ENCODE measurements at regions not wholly inside any gene's neighbourhood (a gene's known extent, or its start where the extent isn't known, plus 50 kb on each side); places are given as distances from the start of the nearest gene placed in this dataset.
A peak's percentile ranks its signal among the peaks of the same experiment; 100 is the strongest.

DNA sequence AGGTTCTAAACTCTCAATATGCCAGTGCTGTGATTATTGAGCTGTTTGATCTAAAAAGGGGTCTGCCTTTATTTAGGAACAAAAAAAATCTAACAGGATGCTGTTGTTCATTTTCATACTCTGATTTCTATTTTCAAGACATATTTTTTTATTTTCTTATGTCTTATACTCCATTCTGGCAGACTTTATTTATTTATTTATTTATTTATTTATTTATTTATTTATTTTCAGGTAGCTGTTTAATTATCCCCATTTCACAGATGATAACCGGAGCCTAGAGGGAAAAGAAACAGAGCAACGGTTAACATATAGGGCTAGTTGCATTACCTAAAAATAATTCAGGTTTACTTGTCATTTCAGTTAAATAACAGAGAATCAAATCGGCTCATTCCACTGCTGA is 174.4 kb downstream of the CENPF start (continued):
- no peak for TF ChIP-seq USF2 (IDR thresholded peaks at IDR 0.05; ENCODE audit: borderline replicate concordance, low read depth, low read length)

DNA sequence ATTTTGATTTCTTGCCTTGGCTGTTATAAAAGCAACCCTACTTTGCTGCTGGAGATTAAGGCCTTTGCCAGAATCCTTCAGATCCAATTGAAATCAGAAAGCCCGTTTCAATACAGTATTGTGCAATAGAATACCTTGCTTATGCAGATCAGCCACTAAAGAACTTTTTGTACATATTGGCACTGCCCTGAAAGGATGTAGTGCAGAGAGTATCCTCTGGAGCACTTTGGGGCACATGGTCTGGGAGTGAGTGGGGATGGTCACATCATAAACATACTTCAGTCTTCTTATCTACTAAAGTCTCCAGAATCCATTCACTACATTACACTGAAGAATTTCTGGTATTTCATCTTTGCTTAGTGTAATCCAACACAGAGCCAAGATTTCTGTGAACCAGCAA is 189.0 kb downstream of the CENPF start:
- Histone ChIP-seq H3K27me3 (ENCODE audit: insufficient read depth) (no peaks in the 10 kb centered on the region), H3K36me3 (replicated peaks in 1 of 2; ENCODE audit: control insufficient read depth in 1 of 2, insufficient read depth in 2 of 2, low read length in 1 of 2) (no peaks in the 10 kb centered on the region), H3K9me3 (no peaks in the 10 kb centered on the region), H2AFZ (ENCODE audit: low read depth) (no peak overlapping the region), H3K79me2 (ENCODE audit: insufficient read depth) (no peaks in the 10 kb centered on the region), H3K9ac (no peak overlapping the region), H3K9me2 (no peaks in the 10 kb centered on the region), H3K27ac (ENCODE audit: low read depth in 2 of 2, low read length in 1 of 2) (no peak overlapping the region; a peak in 1 of 4 replicates), H3K4me3 (ENCODE audit: low read depth in 2 of 2, low read length in 1 of 2) (no peak overlapping the region), H4K20me1 (ENCODE audit: insufficient read depth) (no peaks in the 10 kb centered on the region), H3K4me2 (no peak overlapping the region), H3K4me1 (ENCODE audit: control insufficient read depth in 1 of 2, insufficient read depth in 2 of 2, low read depth in 1 of 2, low read length in 1 of 2) (no peaks in the 10 kb centered on the region), H3F3A (replicated peaks; ENCODE audit: insufficient read depth) (no peaks in the 10 kb centered on the region)
- 20% methylated on average over 1 of the region's 1 CpG for WGBS (ENCODE audit: low lambda C conversion rate)
- TF ChIP-seq TCF12 (IDR thresholded peaks at IDR 0.05) (0 out of 2 replicates have a peak, but pooled peaks have one; percentile 9), EZH2phosphoT487 (IDR thresholded peaks at IDR 0.05; ENCODE audit: borderline replicate concordance, low read depth) (no peak)
- CTCF ChIA-PET: no interaction called here
- POLR2A ChIA-PET: no interaction called here
- no peak for DNase-seq

DNA sequence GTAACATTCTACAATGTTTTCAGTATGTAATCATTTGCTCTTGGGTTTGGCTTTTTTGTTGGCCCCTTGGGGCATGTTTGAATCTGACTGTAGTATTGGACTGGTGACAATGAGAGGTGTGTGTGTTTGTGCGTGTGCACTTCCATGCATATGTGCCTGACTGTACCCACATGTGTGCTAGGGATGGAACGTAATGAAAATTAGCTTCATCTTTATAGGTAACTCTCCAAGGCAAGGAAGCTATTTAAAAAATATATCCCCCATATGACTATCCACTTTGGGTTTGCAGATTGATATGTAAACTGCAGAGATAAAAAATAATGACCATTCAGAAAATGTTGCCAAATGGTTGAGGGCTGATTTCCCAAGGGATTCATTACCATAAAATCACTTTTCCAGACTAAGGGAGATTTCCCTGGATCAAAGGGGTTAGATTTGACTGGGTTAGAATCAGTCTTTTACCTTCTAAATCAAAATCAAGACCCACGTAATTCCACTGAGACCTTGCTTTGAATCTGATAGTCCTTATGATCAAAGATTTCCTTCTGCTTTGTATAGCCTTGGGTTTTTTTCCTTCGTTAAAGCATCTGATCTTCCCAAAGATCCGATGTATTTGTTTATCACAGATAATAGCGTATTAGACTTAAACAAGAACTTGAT is 189.7 kb downstream of the CENPF start:
- H4K20me1 ChIP-seq (ENCODE audit: insufficient read depth): no peaks in the 10 kb centered on the region
- H3K36me3 ChIP-seq (replicated peaks in 1 of 2; ENCODE audit: control insufficient read depth in 1 of 2, insufficient read depth in 2 of 2, low read length in 1 of 2): no peaks in the 10 kb centered on the region
- H3K9ac ChIP-seq: no peak overlapping the region
- H3K4me3 ChIP-seq (ENCODE audit: low read depth in 2 of 2, low read length in 1 of 2): no peak overlapping the region
- H3K27ac ChIP-seq (ENCODE audit: low read depth in 2 of 2, low read length in 1 of 2): no peak overlapping the region
- TF ChIP-seq JUND (IDR thresholded peaks at IDR 0.05) (no peak), MAX (IDR thresholded peaks at IDR 0.05; ENCODE audit: low read depth) (no peak), MEF2A (IDR thresholded peaks at IDR 0.05; ENCODE audit: borderline replicate concordance, low read depth) (no peak)
- H2AFZ ChIP-seq (ENCODE audit: low read depth): no peak overlapping the region
- H3K9me2 ChIP-seq: no peaks in the 10 kb centered on the region
- H3K4me2 ChIP-seq: no peak overlapping the region
- no peaks in the 10 kb centered on the region for H3K9me3 ChIP-seq
- ChIA-PET POLR2A (no interaction called here), CTCF (no interaction called here)
- no peaks in the 10 kb centered on the region for H3K27me3 ChIP-seq (ENCODE audit: insufficient read depth)
- no peaks in the 10 kb centered on the region for H3K4me1 ChIP-seq (ENCODE audit: control insufficient read depth in 1 of 2, insufficient read depth in 2 of 2, low read depth in 1 of 2, low read length in 1 of 2)
- H3K79me2 ChIP-seq (ENCODE audit: insufficient read depth): no peaks in the 10 kb centered on the region
- no peak for DNase-seq
- H3F3A ChIP-seq (replicated peaks; ENCODE audit: insufficient read depth): no peaks in the 10 kb centered on the region
- 33% methylated on average over 6 of the region's 6 CpGs for WGBS (ENCODE audit: low lambda C conversion rate)

GRCh38 chr1:214793708-214794107 is 190.7 kb downstream of the CENPF start:
- Histone ChIP-seq H3K9me2 (no peaks in the 10 kb centered on the region), H3K79me2 (ENCODE audit: insufficient read depth) (no peaks in the 10 kb centered on the region), H3K4me1 (ENCODE audit: control insufficient read depth in 1 of 2, insufficient read depth in 2 of 2, low read depth in 1 of 2, low read length in 1 of 2) (no peaks in the 10 kb centered on the region), H3K4me2 (no peak overlapping the region), H3K9ac (no peak overlapping the region), H3K36me3 (replicated peaks in 1 of 2; ENCODE audit: control insufficient read depth in 1 of 2, insufficient read depth in 2 of 2, low read length in 1 of 2) (no peaks in the 10 kb centered on the region), H3K27me3 (ENCODE audit: insufficient read depth) (no peaks in the 10 kb centered on the region), H3K27ac (ENCODE audit: low read depth in 2 of 2, low read length in 1 of 2) (no peak overlapping the region), H3F3A (replicated peaks; ENCODE audit: insufficient read depth) (no peaks in the 10 kb centered on the region), H3K4me3 (ENCODE audit: low read depth in 2 of 2, low read length in 1 of 2) (no peak overlapping the region), H4K20me1 (ENCODE audit: insufficient read depth) (no peaks in the 10 kb centered on the region), H3K9me3 (no peaks in the 10 kb centered on the region), H2AFZ (ENCODE audit: low read depth) (no peak overlapping the region)
- 55% methylated on average over 2 of the region's 2 CpGs for WGBS (ENCODE audit: low lambda C conversion rate)
- DNase-seq: no peak
- TF ChIP-seq POLR2AphosphoS5 (IDR thresholded peaks at IDR 0.05; ENCODE audit: low read depth, low read length) (no peak), USF2 (IDR thresholded peaks at IDR 0.05; ENCODE audit: borderline replicate concordance, low read depth, low read length) (no peak), MEF2A (IDR thresholded peaks at IDR 0.05; ENCODE audit: borderline replicate concordance, low read depth) (no peak)
- CTCF ChIA-PET: no interaction called here
- POLR2A ChIA-PET: no interaction called here

All from SK-N-SH (cell line).